ENCODE measurements at regions not wholly inside any gene's neighbourhood (a gene's known extent, or its start where the extent isn't known, plus 50 kb on each side); places are given as distances from the start of the nearest gene placed in this dataset.
"Not testable (repeated sequence)": the region's sequence is repeated elsewhere in the genome, so short reads cannot be mapped to it uniquely, and the experiment has no call there.

- DNase-seq: no peak
These were observed 2504.6 kb downstream of the PCDH9 start for GRCh38 chr13:64725492-64725891.

- DNase-seq: no peak
These were observed 2506.4 kb downstream of the PCDH9 start for GRCh38 chr13:64723724-64724123.

- DNase-seq: no peak
These were observed 2512.0 kb downstream of the PCDH9 start for GRCh38 chr13:64718116-64718515.

DNA sequence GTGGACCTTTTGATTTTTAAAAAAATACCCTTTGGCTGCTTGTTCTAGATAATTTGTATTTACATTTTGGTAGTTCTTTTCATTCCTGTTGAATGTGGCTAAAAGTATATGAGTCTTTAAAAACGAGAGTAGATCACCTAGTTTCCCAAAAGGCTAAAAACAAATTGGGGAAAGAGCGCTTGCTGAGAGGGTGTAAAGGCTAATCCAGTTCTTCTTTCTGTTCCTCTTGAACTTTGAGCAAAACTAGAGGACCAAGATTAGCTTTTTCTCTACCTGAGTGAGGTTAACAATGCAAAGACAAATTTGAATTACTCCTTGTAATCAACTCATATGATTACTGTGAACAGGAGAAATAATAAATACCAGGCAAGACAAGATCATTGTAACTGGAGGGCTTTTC lies 2513.2 kb downstream of the PCDH9 start:
- no peak for DNase-seq

DNA sequence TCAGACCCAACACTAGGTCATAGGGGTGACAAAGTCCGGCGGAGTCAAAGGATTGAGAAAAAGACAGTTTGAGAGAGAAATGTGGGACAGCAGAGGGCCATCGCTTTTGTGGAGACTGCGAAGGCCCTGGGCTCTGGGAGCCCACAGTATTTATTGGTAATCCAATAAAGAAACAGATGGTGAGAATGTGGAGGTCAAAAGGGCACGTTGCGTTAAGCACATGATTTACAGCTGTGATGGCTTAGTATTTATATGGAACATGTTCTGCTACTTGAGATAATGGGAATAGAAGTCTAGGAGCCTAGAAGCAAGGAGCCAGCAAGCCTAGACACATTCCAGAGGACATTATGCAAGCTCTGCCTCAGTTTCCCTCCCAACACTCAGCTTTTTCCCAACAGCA lies 2521.1 kb downstream of the PCDH9 start:
- DNase-seq: no peak

- DNase-seq: no peak
These were observed 2526.0 kb downstream of the PCDH9 start for GRCh38 chr13:64704121-64704649.

DNA sequence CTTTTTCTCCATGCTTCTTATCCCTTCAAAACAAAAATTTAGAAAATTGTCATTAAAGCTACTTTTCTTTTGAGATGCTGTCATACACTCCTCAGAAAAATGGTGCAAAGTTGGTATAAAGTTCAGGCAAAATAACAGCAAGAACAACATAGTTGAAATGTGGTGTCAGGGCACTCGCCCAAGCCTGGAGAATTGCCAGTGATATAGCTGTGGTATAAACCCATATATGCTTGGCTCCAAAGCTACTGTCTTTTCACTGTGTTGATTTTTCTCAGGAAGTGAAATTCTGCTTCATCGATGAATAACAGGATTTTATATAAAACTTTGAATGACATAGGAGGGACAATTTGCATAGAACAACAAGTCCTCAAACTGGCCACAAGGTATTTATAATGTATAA lies 2532.9 kb downstream of the PCDH9 start:
- DNase-seq: no peak

DNA sequence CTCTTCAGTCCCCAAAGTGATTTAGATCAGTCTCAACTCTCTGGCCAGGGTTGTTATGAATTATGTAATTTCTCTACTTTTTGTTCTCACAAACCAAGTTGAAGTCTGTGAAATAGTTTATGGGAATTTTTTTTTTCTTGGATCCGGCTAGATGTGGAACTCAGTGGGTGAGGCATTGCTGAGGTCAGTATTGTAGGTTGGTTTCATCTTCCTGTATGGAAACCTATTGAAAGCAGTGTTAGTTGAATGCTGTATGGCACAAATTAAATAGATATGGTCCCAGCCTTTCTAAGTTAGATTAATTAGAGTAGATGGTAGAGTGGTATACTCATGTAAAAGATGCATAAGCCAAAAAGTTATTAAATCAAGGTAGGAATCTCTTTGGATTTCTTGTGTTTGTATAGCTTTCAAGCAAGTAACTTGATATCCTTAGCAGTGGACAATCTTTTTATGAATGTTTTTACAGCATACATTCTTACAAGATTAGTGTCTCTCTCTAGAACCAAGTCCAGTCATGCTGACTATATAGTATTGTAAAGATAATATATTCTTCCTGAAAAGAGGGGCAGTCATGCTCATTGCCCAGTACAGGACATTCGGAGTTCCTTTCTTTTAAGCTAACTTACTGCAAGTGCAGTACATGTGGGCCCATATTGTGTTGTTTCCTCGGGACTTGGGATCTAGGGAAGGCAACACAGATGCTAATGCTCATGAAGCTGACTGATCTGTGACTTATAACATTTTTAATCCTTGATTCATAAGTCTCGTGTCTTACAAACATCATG lies 2541.1 kb downstream of the PCDH9 start:
- no peak for DNase-seq

DNA sequence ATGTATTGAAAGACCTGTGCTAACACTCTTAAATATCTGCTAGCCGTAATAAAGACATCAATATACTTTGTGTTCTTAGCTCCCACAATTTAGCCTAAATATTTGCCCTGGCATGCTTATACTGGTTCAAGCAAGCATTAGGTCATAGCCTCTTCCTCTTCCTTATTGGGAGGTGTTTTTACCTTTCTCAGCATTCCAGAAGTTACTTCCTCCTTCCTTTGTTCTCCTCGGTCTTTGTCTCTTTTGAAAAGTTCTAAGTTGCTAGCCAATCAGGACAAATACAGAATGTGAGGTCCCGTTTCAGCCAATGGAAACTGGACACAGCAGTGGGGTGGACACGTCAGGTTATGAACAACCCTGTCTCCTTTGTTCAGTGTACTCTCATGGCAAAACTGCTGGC lies 2543.6 kb downstream of the PCDH9 start:
- not testable (repeated sequence) for DNase-seq

DNA sequence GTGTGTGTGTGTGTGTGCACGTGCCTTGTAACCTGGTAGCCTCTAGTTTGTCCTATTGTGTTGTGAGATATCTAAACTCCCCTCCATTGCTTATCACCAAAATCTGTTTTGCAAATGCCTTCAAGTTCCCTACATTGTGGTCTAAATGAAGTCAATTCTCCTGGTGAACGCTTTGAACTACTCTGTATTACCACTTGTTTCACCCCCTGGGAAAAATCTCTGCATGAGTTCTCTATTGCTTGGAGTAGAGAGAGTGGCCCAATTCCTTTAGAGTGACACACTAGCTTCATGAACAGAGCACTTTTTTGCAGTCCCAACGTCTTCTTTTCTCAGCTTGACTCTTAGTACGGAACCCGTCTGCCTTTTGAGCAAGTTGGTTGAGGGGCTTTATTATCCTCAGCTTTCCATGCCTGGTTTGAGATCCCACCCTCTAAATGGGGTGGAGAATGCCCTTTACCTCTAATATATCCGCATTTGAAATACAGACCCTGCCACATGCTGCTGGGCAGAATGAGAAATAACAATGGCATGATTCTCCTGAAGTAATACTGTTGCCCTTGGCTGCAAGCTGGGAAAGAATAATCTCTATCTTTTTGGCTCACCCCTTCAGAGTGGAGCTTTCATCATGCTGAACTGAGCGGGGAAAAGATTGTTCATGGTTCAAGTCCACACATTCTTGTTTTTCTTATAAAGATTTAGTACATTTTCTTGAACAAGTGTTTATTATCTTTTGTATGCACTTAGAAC lies 2545.3 kb downstream of the PCDH9 start:
- no peak for DNase-seq

DNA sequence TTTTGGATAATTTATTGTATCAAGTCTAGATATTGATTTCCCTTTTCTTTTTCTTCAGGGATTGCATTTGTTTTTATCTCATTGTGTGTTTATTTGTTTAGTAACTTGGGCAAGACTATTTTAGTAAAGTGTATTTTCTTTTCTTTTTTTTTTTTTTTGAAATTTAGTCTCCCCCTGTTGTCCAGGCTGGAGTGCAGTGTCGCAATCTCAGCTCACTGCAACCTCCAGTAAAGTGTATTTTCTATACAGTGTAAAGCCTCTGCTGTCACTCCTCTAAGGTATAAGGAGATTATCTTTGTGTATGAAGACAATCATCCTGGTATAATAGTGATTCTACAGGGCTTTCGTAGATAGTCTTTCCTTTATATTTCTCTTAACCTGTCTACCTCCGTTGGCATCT lies 2546.0 kb downstream of the PCDH9 start:
- no peak for DNase-seq

- DNase-seq: no peak
These were observed 2549.4 kb downstream of the PCDH9 start for GRCh38 chr13:64680739-64681138.

DNA sequence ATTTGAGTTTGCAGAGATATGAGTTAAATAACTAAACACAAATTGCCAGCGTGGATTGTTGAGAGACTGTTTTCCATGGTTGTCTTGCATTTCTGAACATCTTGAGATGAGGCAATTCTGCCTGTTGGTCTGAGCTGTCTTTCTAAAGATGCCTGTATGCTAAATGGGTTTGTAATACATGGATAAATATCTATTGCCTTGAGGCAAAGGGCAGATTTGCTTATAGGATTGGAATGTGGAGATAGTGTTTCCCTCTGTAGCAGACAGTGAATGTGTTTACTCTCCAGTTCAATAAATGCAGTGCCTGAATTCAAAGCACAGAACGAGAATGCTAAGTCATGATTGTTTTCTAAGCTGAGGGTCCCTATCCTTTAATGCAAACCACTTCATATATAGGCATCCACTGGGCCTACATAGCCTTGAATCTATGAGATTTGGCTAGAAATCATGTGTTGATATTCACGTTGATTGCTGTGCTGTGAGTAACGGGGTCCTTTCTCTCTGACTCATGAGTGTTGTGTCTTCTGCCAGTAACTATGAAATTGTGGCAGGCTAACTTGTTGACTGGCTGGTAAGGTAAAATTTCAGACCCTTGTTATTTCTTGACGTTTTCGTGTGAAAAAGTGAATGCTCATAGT lies 2554.8 kb downstream of the PCDH9 start:
- no peak for DNase-seq

- DNase-seq: no peak
These were observed 2556.0 kb downstream of the PCDH9 start for GRCh38 chr13:64674126-64674525.

GRCh38 chr13:64672751-64673150 lies 2557.4 kb downstream of the PCDH9 start:
- no peak for DNase-seq

GRCh38 chr13:64662887-64663593 lies 2567.1 kb downstream of the PCDH9 start:
- DNase-seq: no peak

DNA sequence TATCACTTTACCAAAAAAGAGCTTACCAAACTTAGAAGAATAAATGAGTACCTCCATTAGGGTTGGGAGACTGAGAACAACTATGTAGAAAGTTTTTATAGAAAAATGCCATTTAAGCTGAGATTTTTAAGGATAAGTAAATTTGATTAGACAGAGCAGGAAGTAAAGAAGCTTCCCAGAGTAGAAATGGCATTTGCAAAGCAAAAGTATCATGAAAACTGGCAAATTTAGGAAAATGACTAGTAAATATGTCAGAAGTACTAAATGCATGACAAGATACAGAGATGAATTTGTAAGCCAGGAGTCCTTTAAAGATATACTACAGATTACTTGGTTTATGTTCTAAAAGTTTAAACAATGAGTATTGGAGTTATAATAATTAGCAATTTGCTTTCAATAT lies 2581.8 kb downstream of the PCDH9 start:
- DNase-seq: no peak

- DNase-seq: no peak
These were observed 2587.1 kb downstream of the PCDH9 start for GRCh38 chr13:64643066-64643465.

GRCh38 chr13:64640002-64640401 lies 2590.1 kb downstream of the PCDH9 start:
- no peak for DNase-seq

DNA sequence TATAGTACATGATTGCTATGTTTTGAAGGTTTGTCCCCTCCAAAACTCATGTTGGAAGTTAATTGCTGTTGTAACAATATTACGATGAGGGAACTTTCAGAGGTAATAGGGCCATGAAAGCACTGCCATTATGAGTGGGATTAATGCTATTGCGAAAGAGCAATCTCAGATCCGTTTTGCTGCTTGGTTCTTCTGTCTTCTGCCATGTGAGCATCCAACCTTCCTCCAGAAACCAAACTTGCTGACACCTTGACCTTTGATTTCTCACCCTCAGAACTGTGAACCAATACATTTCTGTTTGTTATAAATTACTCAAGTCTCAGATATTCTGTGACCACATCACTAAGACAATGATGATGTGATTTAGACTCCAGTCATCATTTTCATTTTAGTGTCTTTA lies 2590.9 kb downstream of the PCDH9 start:
- DNase-seq: no peak

GRCh38 chr13:64633948-64634347 lies 2596.2 kb downstream of the PCDH9 start:
- DNase-seq: no peak

- no peak for DNase-seq
These were observed 2602.5 kb downstream of the PCDH9 start for GRCh38 chr13:64627654-64628053.

GRCh38 chr13:64626105-64626504 lies 2604.0 kb downstream of the PCDH9 start:
- DNase-seq: no peak
